GM13976 (cell line): ENCODE measurements at regions not wholly inside any gene's neighbourhood (a gene's known extent, or its start where the extent isn't known, plus 50 kb on each side); places are given as distances from the start of the nearest gene placed in this dataset.

Experiments
- DNase-seq: peaks from one replicate; pipeline ENCODE4 v3.0.0; 2012; ENCODE audit warnings: low spot score
- in situ Hi-C: fragments of 300-500 bp; cut with MboI; formaldehyde crosslinking; loops from one replicate; pipeline ENCODE4 v1.12.0; 2022; ENCODE audit warnings: low sequenced_read_pairs, mixed read lengths, inconsistent platforms; ENCODE audit not compliant: unreplicated experiment
- TF ChIP-seq, protein P1 (sequence below): IDR thresholded peaks from 2 replicates; pipeline ENCODE4 v1.5.1; 2012; ENCODE audit warnings: borderline replicate concordance, mild to moderate bottlenecking; ENCODE audit not compliant: insufficient read depth; ENCODE audit errors: extremely low read depth, missing control alignments, control extremely low read depth

DNA sequence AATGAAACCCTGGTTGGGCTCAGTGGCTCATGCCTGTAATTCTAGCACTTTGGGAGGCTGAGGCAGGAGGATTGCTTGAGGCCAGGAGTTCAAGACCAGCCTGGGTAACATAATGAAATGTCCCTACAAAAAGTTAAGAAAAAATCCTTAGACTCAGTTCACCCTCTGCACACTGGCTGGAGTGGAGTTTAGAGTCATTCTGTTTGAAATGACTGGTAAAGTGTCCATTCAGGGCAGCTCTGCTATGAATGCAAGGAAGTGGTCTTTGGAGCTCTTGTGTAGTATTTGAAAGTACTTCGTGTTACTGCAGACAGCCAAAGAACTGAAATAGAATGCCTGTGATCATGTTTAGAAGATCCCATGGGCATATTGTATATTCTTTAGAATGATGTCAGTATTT, 466.5 kb downstream of the PCNX1 start:
- in situ Hi-C loops, result no loop called here
- no peak for DNase-seq
- TF ChIP-seq, protein P1, sequence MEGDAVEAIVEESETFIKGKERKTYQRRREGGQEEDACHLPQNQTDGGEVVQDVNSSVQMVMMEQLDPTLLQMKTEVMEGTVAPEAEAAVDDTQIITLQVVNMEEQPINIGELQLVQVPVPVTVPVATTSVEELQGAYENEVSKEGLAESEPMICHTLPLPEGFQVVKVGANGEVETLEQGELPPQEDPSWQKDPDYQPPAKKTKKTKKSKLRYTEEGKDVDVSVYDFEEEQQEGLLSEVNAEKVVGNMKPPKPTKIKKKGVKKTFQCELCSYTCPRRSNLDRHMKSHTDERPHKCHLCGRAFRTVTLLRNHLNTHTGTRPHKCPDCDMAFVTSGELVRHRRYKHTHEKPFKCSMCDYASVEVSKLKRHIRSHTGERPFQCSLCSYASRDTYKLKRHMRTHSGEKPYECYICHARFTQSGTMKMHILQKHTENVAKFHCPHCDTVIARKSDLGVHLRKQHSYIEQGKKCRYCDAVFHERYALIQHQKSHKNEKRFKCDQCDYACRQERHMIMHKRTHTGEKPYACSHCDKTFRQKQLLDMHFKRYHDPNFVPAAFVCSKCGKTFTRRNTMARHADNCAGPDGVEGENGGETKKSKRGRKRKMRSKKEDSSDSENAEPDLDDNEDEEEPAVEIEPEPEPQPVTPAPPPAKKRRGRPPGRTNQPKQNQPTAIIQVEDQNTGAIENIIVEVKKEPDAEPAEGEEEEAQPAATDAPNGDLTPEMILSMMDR, result no peak

DNA sequence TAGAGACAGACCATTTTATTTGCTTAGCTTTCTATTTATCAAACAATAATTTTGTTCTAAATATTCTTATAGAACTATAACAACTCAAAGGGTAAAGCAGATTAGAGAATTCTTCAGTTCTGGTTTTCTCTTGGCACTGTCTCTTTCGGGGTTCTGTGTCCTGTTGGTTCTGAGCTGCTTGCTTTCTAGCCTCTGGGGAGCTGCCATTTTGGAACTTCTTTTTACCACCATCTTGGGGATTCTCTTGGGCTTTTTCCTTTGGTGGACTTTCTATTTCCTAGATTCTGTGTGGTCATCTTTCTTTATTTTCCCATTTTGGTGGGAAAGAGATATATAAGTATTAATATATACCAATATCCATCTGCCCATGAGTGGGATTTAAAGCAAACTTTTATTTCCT, 467.7 kb downstream of the PCNX1 start:
- TF ChIP-seq, protein P1, result no peak
- in situ Hi-C loops, result no loop called here
- no peak for DNase-seq

DNA sequence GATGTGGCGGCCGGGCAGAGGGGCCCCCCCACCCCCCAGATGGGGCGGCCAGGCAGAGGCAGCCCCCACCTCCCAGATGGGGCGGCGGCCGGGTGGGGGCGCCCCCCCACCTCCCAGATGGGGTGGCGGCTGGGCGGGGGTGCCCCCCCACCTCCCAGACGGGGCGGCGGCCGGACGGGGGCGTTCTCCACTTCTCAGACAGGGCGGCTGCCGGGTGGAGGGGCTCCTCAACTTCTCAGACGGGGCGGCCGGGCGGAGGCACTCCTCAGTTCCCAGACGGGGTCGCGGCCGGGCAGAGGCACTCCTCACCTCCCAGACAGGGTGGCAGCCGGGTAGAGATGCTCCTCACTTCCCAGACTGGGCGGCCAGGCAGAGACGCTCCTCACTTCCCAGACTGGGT, 469.8 kb downstream of the PCNX1 start:
- no peak for DNase-seq
- in situ Hi-C loops, result no loop called here
- TF ChIP-seq, protein P1, result no peak

DNA sequence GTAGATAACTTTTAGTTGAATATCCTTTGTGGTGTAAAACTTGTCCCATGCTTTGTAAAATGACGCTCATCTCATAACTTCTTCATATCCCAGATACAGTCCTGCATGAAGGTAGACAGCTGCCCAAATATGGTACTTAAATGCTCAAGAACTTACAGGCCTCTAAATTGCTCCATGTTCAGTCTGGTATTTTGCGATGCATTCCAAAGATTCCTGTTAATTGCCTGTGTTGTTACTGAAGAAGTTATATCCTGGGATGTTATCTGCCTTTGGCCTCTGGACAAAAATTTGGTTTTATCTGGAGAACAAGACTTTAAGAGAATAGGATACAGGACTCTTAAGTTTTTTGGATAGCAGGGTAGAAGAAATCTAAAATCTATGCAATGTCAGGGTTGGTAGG, 473.0 kb downstream of the PCNX1 start:
- no peak for DNase-seq
- TF ChIP-seq, protein P1, result no peak
- in situ Hi-C loops, result no loop called here

DNA sequence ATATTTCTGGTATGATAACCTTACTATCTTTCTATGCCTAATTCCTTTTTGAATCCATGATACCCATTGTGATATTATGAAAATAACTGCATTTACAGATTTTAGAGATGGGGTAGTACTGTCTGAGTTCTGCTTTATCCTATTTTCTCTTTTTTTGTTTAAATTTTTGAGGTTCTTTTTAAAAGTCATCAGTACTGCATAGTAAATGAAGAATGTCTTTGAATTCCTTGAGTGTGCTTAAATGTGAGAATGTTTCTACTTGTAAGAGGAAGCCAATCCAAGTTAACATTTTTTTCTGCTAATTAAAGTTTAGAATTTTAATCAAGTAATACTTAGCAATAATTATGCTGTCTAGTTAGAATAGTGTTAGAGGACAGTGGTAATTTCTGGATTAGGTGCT, 474.6 kb downstream of the PCNX1 start:
- TF ChIP-seq, protein P1, result no peak
- no peak for DNase-seq
- in situ Hi-C loops, result no loop called here

DNA sequence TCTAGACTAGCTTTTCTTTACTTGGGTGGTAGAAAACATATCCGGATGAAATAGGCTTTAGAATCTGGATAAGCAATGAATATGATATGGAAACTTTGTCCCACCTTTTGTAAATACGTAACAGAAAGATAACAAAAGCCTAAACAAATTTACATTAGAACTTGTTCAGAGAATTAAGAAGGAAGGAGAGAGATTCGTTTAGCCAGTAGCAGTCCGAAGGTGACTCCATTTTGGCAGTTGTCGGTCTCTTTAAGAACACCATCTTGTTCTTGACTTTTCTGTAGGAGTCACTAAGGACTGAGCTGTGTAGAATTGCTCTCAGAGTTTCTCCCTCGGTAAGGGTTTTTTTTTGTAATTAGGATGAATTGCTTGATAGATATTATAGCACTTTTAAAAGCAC, 475.1 kb downstream of the PCNX1 start:
- TF ChIP-seq, protein P1, result no peak
- DNase-seq, result no peak
- in situ Hi-C loops, result no loop called here

DNA sequence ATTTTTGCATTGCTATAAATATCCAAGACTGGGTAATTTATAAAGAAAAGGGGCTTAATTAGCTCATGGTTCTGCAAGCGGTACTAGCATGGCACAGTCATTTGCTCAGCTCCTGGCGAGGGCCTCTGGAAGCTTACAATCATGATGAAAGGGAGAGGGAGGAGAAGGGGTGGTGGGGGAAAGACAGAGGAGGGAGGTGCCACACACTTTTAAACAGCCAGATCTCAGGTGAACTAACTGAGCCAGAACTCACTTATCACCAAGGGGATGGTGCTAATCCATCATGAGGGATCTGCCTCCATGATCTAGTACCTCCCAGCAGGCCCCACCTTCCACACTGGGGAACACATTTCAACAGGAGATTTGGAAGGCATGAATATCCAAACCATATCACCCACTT, 476.3 kb downstream of the PCNX1 start:
- TF ChIP-seq, protein P1, result no peak
- no peak for DNase-seq
- in situ Hi-C loops, result no loop called here
